Type B pancreatic cell (in vitro differentiated cells): ENCODE measurements at regions not wholly inside any gene's neighbourhood (a gene's known extent, or its start where the extent isn't known, plus 50 kb on each side); places are given as distances from the start of the nearest gene placed in this dataset.

Source experiments
- DNase-seq: peaks from one replicate; pipeline ENCODE4 v3.0.0; 2021; ENCODE audit warnings: mixed read lengths; ENCODE audit not compliant: unreplicated experiment; ENCODE audit errors: extremely low spot score
- H3K27ac Mint-ChIP-seq: 2 replicates; pipeline ENCODE4 v1.8.0; 2021; ENCODE audit warnings: mild to moderate bottlenecking, mixed read lengths
- H3K27me3 Mint-ChIP-seq: 2 replicates; pipeline ENCODE4 v1.8.0; 2021; ENCODE audit warnings: mixed read lengths
- H3K36me3 Mint-ChIP-seq: 2 replicates; pipeline ENCODE4 v1.8.0; 2021; ENCODE audit warnings: mixed read lengths
- H3K4me1 Mint-ChIP-seq: one replicate; pipeline ENCODE4 v1.8.0; 2021; ENCODE audit warnings: mixed read lengths; ENCODE audit not compliant: unreplicated experiment
- H3K4me3 Mint-ChIP-seq: 2 replicates; pipeline ENCODE4 v1.8.0; 2021; ENCODE audit warnings: mild to moderate bottlenecking, mixed read lengths
- H3K9me3 Mint-ChIP-seq: 2 replicates; pipeline ENCODE4 v1.8.0; 2021; ENCODE audit warnings: mixed read lengths
- CTCF ChIP-seq: fragments of 200-600 bp; sonication (generic); conservative IDR thresholded peaks from 2 replicates; pipeline ENCODE4 v1.5.0; 2021; ENCODE audit warnings: antibody characterized with exemption, mild to moderate bottlenecking

DNA sequence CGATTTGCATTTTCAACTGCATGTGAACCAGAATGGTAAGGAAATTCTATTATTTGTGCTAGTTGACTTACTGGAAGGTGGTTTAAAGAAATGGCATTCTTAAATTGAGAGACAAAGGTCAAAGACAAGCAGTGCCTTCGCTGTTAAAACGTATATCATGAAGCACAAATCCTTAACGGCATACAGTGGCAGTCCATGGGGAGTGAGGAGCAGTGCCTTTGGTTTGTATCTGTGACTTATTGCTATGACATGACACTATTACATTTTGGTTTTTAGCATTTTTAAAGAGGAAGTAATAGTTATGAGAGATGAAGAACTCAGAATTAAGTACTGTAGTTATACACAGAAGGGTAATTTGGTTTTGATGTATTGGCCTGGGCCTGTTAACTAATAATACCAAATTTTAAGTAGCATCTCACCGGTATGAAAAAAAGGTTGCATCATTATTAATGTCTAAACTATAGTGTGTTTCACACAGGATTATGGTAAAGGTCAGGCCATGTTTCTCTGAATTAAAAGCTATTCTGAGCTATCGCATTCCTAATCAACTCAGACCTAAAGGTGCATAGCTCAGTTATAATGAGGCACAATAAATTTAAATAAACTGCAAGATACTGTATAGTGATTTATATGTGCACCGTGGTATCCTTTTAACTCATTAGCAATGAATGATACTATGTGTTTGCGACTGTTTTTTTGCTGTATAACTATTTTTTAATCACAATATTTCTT is 339.8 kb upstream of the ARRDC3 start:
- H3K27me3 Mint-ChIP-seq, result no peaks in the 10 kb centered on the region
- no peaks in the 10 kb centered on the region for H3K36me3 Mint-ChIP-seq
- H3K4me1 Mint-ChIP-seq, result no peaks in the 10 kb centered on the region
- no peak for DNase-seq
- H3K9me3 Mint-ChIP-seq, result no peaks in the 10 kb centered on the region
- no peak overlapping the region for H3K4me3 Mint-ChIP-seq
- no peak overlapping the region for H3K27ac Mint-ChIP-seq
- no peak for TF ChIP-seq CTCF

- Mint-ChIP-seq H3K27ac (no peak overlapping the region), H3K4me3 (no peak overlapping the region), H3K9me3 (no peaks in the 10 kb centered on the region), H3K4me1 (no peaks in the 10 kb centered on the region), H3K36me3 (no peaks in the 10 kb centered on the region), H3K27me3 (no peaks in the 10 kb centered on the region)
- DNase-seq, result no peak
- TF ChIP-seq CTCF, result no peak
These were observed 329.6 kb upstream of the ARRDC3 start for GRCh38 chr5:91712718-91713117.

GRCh38 chr5:91707521-91707841 is 324.4 kb upstream of the ARRDC3 start:
- no peak for TF ChIP-seq CTCF
- no peaks in the 10 kb centered on the region for H3K9me3 Mint-ChIP-seq
- H3K4me3 Mint-ChIP-seq, result no peak overlapping the region
- no peaks in the 10 kb centered on the region for H3K27me3 Mint-ChIP-seq
- H3K27ac Mint-ChIP-seq, result no peak overlapping the region
- no peak for DNase-seq
- H3K4me1 Mint-ChIP-seq, result no peaks in the 10 kb centered on the region
- no peaks in the 10 kb centered on the region for H3K36me3 Mint-ChIP-seq

GRCh38 chr5:91706785-91707520 is 323.8 kb upstream of the ARRDC3 start:
- Mint-ChIP-seq H3K27ac (no peak overlapping the region), H3K4me3 (no peak overlapping the region), H3K4me1 (no peaks in the 10 kb centered on the region), H3K36me3 (no peaks in the 10 kb centered on the region), H3K27me3 (no peaks in the 10 kb centered on the region), H3K9me3 (no peaks in the 10 kb centered on the region)
- DNase-seq, result no peak
- TF ChIP-seq CTCF, result no peak

GRCh38 chr5:91703128-91703527 is 320.0 kb upstream of the ARRDC3 start:
- no peak overlapping the region for H3K27ac Mint-ChIP-seq
- H3K36me3 Mint-ChIP-seq, result no peaks in the 10 kb centered on the region
- no peaks in the 10 kb centered on the region for H3K9me3 Mint-ChIP-seq
- no peak overlapping the region for H3K4me3 Mint-ChIP-seq
- H3K27me3 Mint-ChIP-seq, result no peaks in the 10 kb centered on the region
- DNase-seq, result no peak
- TF ChIP-seq CTCF, result no peak
- no peaks in the 10 kb centered on the region for H3K4me1 Mint-ChIP-seq
